Breast epithelium (tissue), 3 donors: ENCODE measurements at regions not wholly inside any gene's neighbourhood (a gene's known extent, or its start where the extent isn't known, plus 50 kb on each side); places are given as distances from the start of the nearest gene placed in this dataset.

ENCODE experiments used
- CTCF ChIP-seq, 3 donors: fragments of 450-650 bp; IDR thresholded peaks; one replicate each; pipeline ENCODE4 v1.5.1; 2016 to 2017; ENCODE audit warnings: antibody characterized with exemption in 3 of 3, mild to moderate bottlenecking in 3 of 3, moderate library complexity in 3 of 3
- POLR2A ChIP-seq: fragments of 450-650 bp; IDR thresholded peaks from one replicate; pipeline ENCODE4 v1.6.1; 2016; ENCODE audit warnings: antibody characterized with exemption, mild to moderate bottlenecking, moderate library complexity

- TF ChIP-seq CTCF (IDR thresholded peaks at IDR 0.05) (no peak), POLR2A (no peak)
Measured at GRCh38 chr7:26930201-26930600, 65.8 kb upstream of the SKAP2 start.
